H1 (cell line): ENCODE measurements at regions not wholly inside any gene's neighbourhood (a gene's known extent, or its start where the extent isn't known, plus 50 kb on each side); places are given as distances from the start of the nearest gene placed in this dataset.

Experiments
- CTCF ChIA-PET: fragments of 300-600 bp; sonication (Branson Sonifier 250); formaldehyde crosslinking; loops from one replicate; lab custom pipeline; 2021; ENCODE audit not compliant: partially characterized antibody; lab: Charles Lee
- POLR2A ChIA-PET: fragments of 300-600 bp; sonication (Branson Sonifier 250); formaldehyde crosslinking; loops from one replicate; lab custom pipeline; 2021; ENCODE audit warnings: inconsistent platforms; ENCODE audit not compliant: partially characterized antibody; lab: Charles Lee
- DNase-seq, 2 experiments: peaks; one replicate each; pipeline versions ENCODE4 v3.0.0 to v3.0.0-alpha.2; 2010 to 2022; ENCODE audit warnings: low spot score in 2 of 2, low read depth in 1 of 2, mixed read lengths in 1 of 2
- FAIRE-seq: peaks from 2 replicates; lab custom pipeline; 2011; peaks lifted over from hg19 to GRCh38; lab: Jason Lieb, UNC
- H2AFZ ChIP-seq: 2 replicates; pipeline ENCODE4 v1.8.1; 2012; ENCODE audit warnings: low read length, inconsistent platforms
- H2AK5ac ChIP-seq: 2 replicates; pipeline ENCODE4 v1.6.1; 2013; ENCODE audit warnings: low read depth, low read length
- H2BK120ac ChIP-seq: replicated peaks from 2 replicates; pipeline ENCODE3; 2013; ENCODE audit warnings: low read depth, low read length, inconsistent platforms
- H2BK12ac ChIP-seq: 2 replicates; pipeline ENCODE4 v1.6.1; 2013; ENCODE audit warnings: low read depth, low read length
- H2BK15ac ChIP-seq: 2 replicates; pipeline ENCODE4 v1.6.1; 2013; ENCODE audit warnings: low read length
- H2BK20ac ChIP-seq: 2 replicates; pipeline ENCODE4 v1.6.1; 2013; ENCODE audit warnings: low read length
- H2BK5ac ChIP-seq: 2 replicates; pipeline ENCODE4 v1.6.1; 2013; ENCODE audit warnings: low read depth, low read length
- H3K14ac ChIP-seq: 2 replicates; pipeline ENCODE4 v1.6.1; 2013; ENCODE audit warnings: inconsistent platforms; ENCODE audit not compliant: insufficient read length
- H3K18ac ChIP-seq: 2 replicates; pipeline ENCODE4 v1.6.1; 2013; ENCODE audit warnings: low read length; ENCODE audit errors: extremely low read depth
- H3K23ac ChIP-seq: 2 replicates; pipeline ENCODE4 v1.6.1; 2013; ENCODE audit warnings: inconsistent platforms; ENCODE audit not compliant: insufficient read length
- H3K23me2 ChIP-seq: 2 replicates; pipeline ENCODE4 v1.6.1; 2013; ENCODE audit warnings: low read depth, low read length
- H3K27ac ChIP-seq: 2 replicates; pipeline ENCODE4 v1.6.1; 2011; ENCODE audit warnings: low read depth, low read length, inconsistent platforms
- H3K27me3 ChIP-seq, 4 experiments: replicated peaks in 1 of 4; 1 replicate in 1 of 4; 2 replicates in 3 of 4; pipeline versions ENCODE4 v1.6.1 to v1.8.1; 2011 to 2013; ENCODE audit warnings: low read length in 3 of 4, mild to moderate bottlenecking in 3 of 4, inconsistent platforms in 2 of 4, mixed read lengths in 2 of 4, moderate library complexity in 1 of 4; ENCODE audit not compliant: control insufficient read depth in 3 of 4, insufficient read depth in 3 of 4; ENCODE audit errors: extremely low read depth in 1 of 4
- H3K36me3 ChIP-seq, 4 experiments: 2 replicates each; pipeline versions ENCODE4 v1.6.1 to v1.8.1; 2011 to 2013; ENCODE audit warnings: mild to moderate bottlenecking in 4 of 4, low read length in 3 of 4, moderate library complexity in 2 of 4, control low read depth in 1 of 4, inconsistent platforms in 1 of 4; ENCODE audit not compliant: insufficient read depth in 4 of 4, control insufficient read depth in 2 of 4
- H3K4ac ChIP-seq: replicated peaks from 2 replicates; pipeline ENCODE3; 2013; ENCODE audit warnings: low read length, low read depth, mixed read lengths, inconsistent platforms; ENCODE audit not compliant: insufficient read length
- H3K4me1 ChIP-seq, 4 experiments: replicated peaks in 1 of 4; 1 replicate in 1 of 4; 2 replicates in 3 of 4; pipeline versions ENCODE4 v1.6.1 to v1.8.1; 2011 to 2013; ENCODE audit warnings: low read length in 3 of 4, inconsistent platforms in 2 of 4, mixed read lengths in 1 of 4; ENCODE audit not compliant: insufficient read depth in 4 of 4, control insufficient read depth in 3 of 4
- H3K4me2 ChIP-seq, 2 experiments: 2 replicates each; pipeline versions ENCODE4 v1.6.1 to v1.8.1; 2011 to 2013; ENCODE audit warnings: low read depth in 2 of 2, low read length in 2 of 2, control low read depth in 1 of 2, inconsistent platforms in 1 of 2, mild to moderate bottlenecking in 1 of 2; ENCODE audit not compliant: insufficient read depth in 1 of 2
- H3K4me3 ChIP-seq, 4 experiments: fragments of 200-600, 300-600 bp in 1 of 4; sonication (generic), shearing (Covaris generic), sonication (Bioruptor Twin) in 1 of 4; 2 replicates each; pipeline versions ENCODE4 v1.5.1 to v1.8.1; 2011 to 2016; ENCODE audit warnings: low read length in 4 of 4, low read depth in 3 of 4, control low read depth in 2 of 4, inconsistent platforms in 2 of 4, mild to moderate bottlenecking in 2 of 4, mixed read lengths in 1 of 4, moderate library complexity in 1 of 4; ENCODE audit not compliant: insufficient read depth in 2 of 4; ENCODE audit errors: extremely low read depth in 1 of 4
- H3K56ac ChIP-seq: replicated peaks from 2 replicates; pipeline ENCODE3; 2013; ENCODE audit warnings: low read depth, mild to moderate bottlenecking, mixed read lengths, low read length, inconsistent platforms; ENCODE audit not compliant: insufficient read length
- H3K79me1 ChIP-seq: 2 replicates; pipeline ENCODE4 v1.6.1; 2013; ENCODE audit warnings: low read depth, low read length, control low read depth
- H3K79me2 ChIP-seq, 2 experiments: 2 replicates each; pipeline versions ENCODE4 v1.6.1 to v1.8.1; 2012 to 2013; ENCODE audit warnings: low read length in 2 of 2, mild to moderate bottlenecking in 2 of 2, inconsistent platforms in 1 of 2; ENCODE audit not compliant: insufficient read depth in 2 of 2, control insufficient read depth in 1 of 2
- H3K9ac ChIP-seq, 4 experiments: replicated peaks in 1 of 4; 1 replicate in 1 of 4; 2 replicates in 3 of 4; pipeline versions ENCODE4 v1.6.1 to v1.8.1; 2011 to 2013; ENCODE audit warnings: low read depth in 3 of 4, low read length in 3 of 4, control low read depth in 2 of 4, mild to moderate bottlenecking in 2 of 4, moderate library complexity in 2 of 4, inconsistent platforms in 1 of 4; ENCODE audit errors: extremely low read depth in 1 of 4
- H3K9me3 ChIP-seq, 2 experiments: 2 replicates each; pipeline versions ENCODE4 v1.6.1 to v1.8.1; 2012 to 2013; ENCODE audit warnings: mild to moderate bottlenecking in 2 of 2, moderate library complexity in 2 of 2, control low read depth in 1 of 2, inconsistent platforms in 1 of 2, low read depth in 1 of 2, low read length in 1 of 2, mixed read lengths in 1 of 2; ENCODE audit not compliant: insufficient read depth in 2 of 2
- H4K20me1 ChIP-seq, 2 experiments: replicated peaks in 1 of 2; 2 replicates each; pipeline versions ENCODE3 to v1.8.1; 2011 to 2013; ENCODE audit warnings: inconsistent platforms in 2 of 2, low read length in 2 of 2, mild to moderate bottlenecking in 1 of 2; ENCODE audit not compliant: insufficient read depth in 2 of 2, control insufficient read depth in 1 of 2
- H4K5ac ChIP-seq: 2 replicates; pipeline ENCODE4 v1.6.1; 2013; ENCODE audit warnings: low read length, low read depth, mixed read lengths, inconsistent platforms; ENCODE audit not compliant: insufficient read length
- H4K8ac ChIP-seq: 2 replicates; pipeline ENCODE4 v1.8.0; 2013; ENCODE audit warnings: mild to moderate bottlenecking, moderate library complexity, low read length, inconsistent platforms; ENCODE audit not compliant: insufficient read depth; ENCODE audit errors: extremely low read depth
- H4K91ac ChIP-seq: replicated peaks from 2 replicates; pipeline ENCODE3; 2013; ENCODE audit warnings: low read length, mixed read lengths, inconsistent platforms; ENCODE audit not compliant: insufficient read length
- BACH1 ChIP-seq: IDR thresholded peaks from 2 replicates; pipeline ENCODE4 v1.6.1; 2012; ENCODE audit warnings: low read length, improper control_type of control experiment
- FOSL1 ChIP-seq: IDR thresholded peaks from 2 replicates; pipeline ENCODE4 v1.6.1; 2011; ENCODE audit warnings: mild to moderate bottlenecking, low read depth, low read length, moderate library complexity; ENCODE audit not compliant: insufficient read depth
- HDAC6 ChIP-seq: IDR thresholded peaks from one replicate; pipeline ENCODE4 v1.7.1; 2012; ENCODE audit warnings: low read depth, mild to moderate bottlenecking, inconsistent platforms, low read length, moderate library complexity
- MAX ChIP-seq: IDR thresholded peaks from 2 replicates; pipeline ENCODE4 v1.6.1; 2012; ENCODE audit warnings: inconsistent platforms
- RAD21 ChIP-seq, 2 experiments: IDR thresholded peaks in 1 of 2; conservative IDR thresholded peaks in 1 of 2; 2 replicates each; pipeline ENCODE4 v1.6.1; 2011; ENCODE audit warnings: low read depth in 2 of 2, low read length in 2 of 2, improper control_type of control experiment in 1 of 2, inconsistent platforms in 1 of 2, mild to moderate bottlenecking in 1 of 2, moderate library complexity in 1 of 2
- RNF2 ChIP-seq: fragments of 200-900, 300-1000 bp; sonication (generic); IDR thresholded peaks from 2 replicates; pipeline ENCODE4 v1.7.1; 2016; ENCODE audit warnings: borderline replicate concordance, low read depth, mild to moderate bottlenecking, antibody characterized with exemption, low read length; ENCODE audit not compliant: poor library complexity, severe bottlenecking; ENCODE audit errors: missing control alignments
- TCF12 ChIP-seq: IDR thresholded peaks from 2 replicates; pipeline ENCODE4 v1.6.1; 2011; ENCODE audit warnings: low read depth, mild to moderate bottlenecking, low read length
- USF2 ChIP-seq: IDR thresholded peaks from 2 replicates; pipeline ENCODE4 v1.6.1; 2011; ENCODE audit warnings: low read length, improper control_type of control experiment
- WGBS, 2 experiments: shearing (Covaris generic) in 1 of 2; methylation state at CpG; one replicate each; pipeline versions ENCODE4 v1.1.6 to v1.1.7; 2013 to 2015; ENCODE audit warnings: low lambda C conversion rate in 2 of 2, mixed read lengths in 2 of 2, inconsistent platforms in 1 of 2, low coverage in 1 of 2, missing lambda C conversion rate in 1 of 2; ENCODE audit not compliant: insufficient replicate concordance in 2 of 2, insufficient coverage in 1 of 2, insufficient read length in 1 of 2; ENCODE audit errors: extremely low coverage in 1 of 2, missing lambda C conversion rate in 1 of 2; 5-methylcytosine and 5-hydroxymethylcytosine counted together

- Histone ChIP-seq H3K23ac (no peak overlapping the region), H2BK15ac (no peak overlapping the region), H3K18ac (no peak overlapping the region), H2BK120ac (no peak overlapping the region), H3K27ac (no peak overlapping the region), H3K56ac (no peak overlapping the region), H3K14ac (no peak overlapping the region), H3K79me1 (no peaks in the 10 kb centered on the region), H3K4me1 (peaks cover 0 to 8% (median 5%) of the 10 kb centered on the region in 4 experiments; a peak in 6 of 7 replicates), H2BK20ac (no peak overlapping the region), H4K8ac (no peak overlapping the region), H2AFZ (no peak overlapping the region), H3K36me3 (no peaks in the 10 kb centered on the region), H3K4me2 (no peak overlapping the region), H2BK5ac (no peak overlapping the region), H4K20me1 (no peaks in the 10 kb centered on the region), H2AK5ac (no peak overlapping the region), H2BK12ac (no peak overlapping the region), H3K79me2 (no peaks in the 10 kb centered on the region), H3K27me3 (peaks cover 0 to 3% (median 1%) of the 10 kb centered on the region in 4 experiments; a peak in 1 of 7 replicates), H4K91ac (no peak overlapping the region), H3K9me3 (no peaks in the 10 kb centered on the region), H3K4ac (no peak overlapping the region), H3K23me2 (no peaks in the 10 kb centered on the region)
- POLR2A ChIA-PET = no interaction called here
- 88% methylated on average over 5 of the region's 5 CpGs; no CpG with 5 or more reads in 1 of the 2 experiments for WGBS, 2 experiments
- FAIRE-seq (no peak), DNase-seq (no peak)
- TF ChIP-seq MAX (no peak), HDAC6 (no peak), FOSL1 (no peak), RNF2 (no peak), BACH1 (no peak), USF2 (no peak), TCF12 (no peak), RAD21 (IDR thresholded peaks at IDR 0.05 in 1 of 2, conservative IDR thresholded peaks at IDR 0.05 in 1 of 2; ENCODE audit: low read depth in 2 of 2, low read length in 2 of 2) (peak; percentile 38 to 47; a peak in 2 of 4 replicates)
- TF ChIP-seq, all 59 proteins: peak for 1
- Histone ChIP-seq H3K4me3 (no peak overlapping the region), H3K9ac (no peak overlapping the region), H4K5ac (no peak overlapping the region)
- CTCF ChIA-PET = interaction anchor here (0.8 to 1.0 kb wide), 2 partner anchors 19 to 23 kb away, joined by 3 read pairs; no protein-coding TSS in a partner anchor
Measured at GRCh38 chr5:124909734-124910133, 163.3 kb upstream of the ZNF608 start.
